Fibroblast of mammary gland (primary cell): ENCODE measurements at regions not wholly inside any gene's neighbourhood (a gene's known extent, or its start where the extent isn't known, plus 50 kb on each side); places are given as distances from the start of the nearest gene placed in this dataset.

Experiments
- DNase-seq: peaks from one replicate; pipeline ENCODE4 v3.0.0-alpha.2; 2010; ENCODE audit warnings: low read depth
- H3K4me3 ChIP-seq: 2 replicates; pipeline ENCODE4 v1.5.1; 2011; ENCODE audit warnings: low read depth, mild to moderate bottlenecking, low read length, moderate library complexity; ENCODE audit not compliant: control insufficient read depth
- TF ChIP-seq, protein P1 (sequence below): conservative IDR thresholded peaks from 2 replicates; pipeline ENCODE4 v1.5.1; 2011; ENCODE audit warnings: low read depth, low read length, inconsistent platforms; ENCODE audit not compliant: control insufficient read depth, insufficient read depth

DNA sequence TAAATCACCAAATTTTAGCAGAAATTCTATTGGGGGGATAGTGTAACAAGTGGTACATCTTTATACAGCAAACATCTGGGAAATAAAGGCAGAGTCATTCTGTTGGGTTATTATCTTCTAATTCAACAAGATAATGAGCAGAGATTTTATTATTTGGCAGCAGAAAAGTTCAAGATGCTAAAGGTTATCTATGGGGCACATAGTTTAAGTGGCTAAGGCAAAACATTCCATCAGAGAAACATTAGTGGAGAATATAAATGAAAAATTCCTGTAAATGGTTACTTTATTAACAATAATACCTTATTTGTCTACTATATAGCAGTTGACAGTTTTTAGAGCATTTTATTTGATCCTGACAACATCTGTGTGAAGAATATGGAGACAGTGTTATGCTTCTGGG is 815.7 kb downstream of the NCAM2 start:
- TF ChIP-seq, protein P1, sequence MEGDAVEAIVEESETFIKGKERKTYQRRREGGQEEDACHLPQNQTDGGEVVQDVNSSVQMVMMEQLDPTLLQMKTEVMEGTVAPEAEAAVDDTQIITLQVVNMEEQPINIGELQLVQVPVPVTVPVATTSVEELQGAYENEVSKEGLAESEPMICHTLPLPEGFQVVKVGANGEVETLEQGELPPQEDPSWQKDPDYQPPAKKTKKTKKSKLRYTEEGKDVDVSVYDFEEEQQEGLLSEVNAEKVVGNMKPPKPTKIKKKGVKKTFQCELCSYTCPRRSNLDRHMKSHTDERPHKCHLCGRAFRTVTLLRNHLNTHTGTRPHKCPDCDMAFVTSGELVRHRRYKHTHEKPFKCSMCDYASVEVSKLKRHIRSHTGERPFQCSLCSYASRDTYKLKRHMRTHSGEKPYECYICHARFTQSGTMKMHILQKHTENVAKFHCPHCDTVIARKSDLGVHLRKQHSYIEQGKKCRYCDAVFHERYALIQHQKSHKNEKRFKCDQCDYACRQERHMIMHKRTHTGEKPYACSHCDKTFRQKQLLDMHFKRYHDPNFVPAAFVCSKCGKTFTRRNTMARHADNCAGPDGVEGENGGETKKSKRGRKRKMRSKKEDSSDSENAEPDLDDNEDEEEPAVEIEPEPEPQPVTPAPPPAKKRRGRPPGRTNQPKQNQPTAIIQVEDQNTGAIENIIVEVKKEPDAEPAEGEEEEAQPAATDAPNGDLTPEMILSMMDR: no peak
- H3K4me3 ChIP-seq: no peak overlapping the region
- no peak for DNase-seq

DNA sequence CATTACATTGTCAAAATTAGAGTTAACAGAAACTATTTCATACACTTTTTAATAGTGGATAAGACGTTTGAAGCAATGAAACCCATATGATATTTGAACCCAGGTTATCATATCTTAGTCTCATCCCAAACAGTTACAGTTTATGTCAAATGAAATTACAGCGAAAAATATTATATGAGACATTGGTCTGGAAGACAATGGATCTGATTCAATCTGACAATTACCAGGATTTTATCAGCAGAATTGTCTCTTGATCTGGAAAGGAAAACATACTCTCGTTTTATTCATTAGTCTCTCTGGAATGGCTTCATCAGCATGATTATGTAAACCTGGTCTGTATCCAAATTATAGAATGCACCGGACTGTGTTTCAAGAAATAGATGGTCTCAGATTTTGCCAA is 818.6 kb downstream of the NCAM2 start:
- no peak overlapping the region for H3K4me3 ChIP-seq
- no peak for DNase-seq
- TF ChIP-seq, protein P1: no peak

DNA sequence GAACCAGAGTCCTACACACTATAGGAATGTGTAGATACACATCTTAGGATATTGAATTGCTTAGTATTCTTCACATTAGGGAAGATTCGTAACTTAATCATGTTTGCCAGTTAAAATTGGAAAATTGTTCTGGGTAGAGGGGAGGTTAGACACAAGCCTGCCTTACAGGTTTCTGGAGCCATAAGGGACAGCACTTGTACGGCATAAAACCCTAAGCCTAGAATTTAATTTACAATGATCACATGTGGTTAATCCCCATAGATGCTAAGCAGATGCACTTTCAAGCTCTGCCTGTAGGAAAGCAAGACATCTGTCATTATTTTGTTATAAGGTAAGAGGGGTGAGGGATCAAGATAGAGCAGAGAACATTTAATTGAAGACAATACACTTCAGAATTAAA is 820.7 kb downstream of the NCAM2 start:
- TF ChIP-seq, protein P1: no peak
- no peak overlapping the region for H3K4me3 ChIP-seq
- no peak for DNase-seq

DNA sequence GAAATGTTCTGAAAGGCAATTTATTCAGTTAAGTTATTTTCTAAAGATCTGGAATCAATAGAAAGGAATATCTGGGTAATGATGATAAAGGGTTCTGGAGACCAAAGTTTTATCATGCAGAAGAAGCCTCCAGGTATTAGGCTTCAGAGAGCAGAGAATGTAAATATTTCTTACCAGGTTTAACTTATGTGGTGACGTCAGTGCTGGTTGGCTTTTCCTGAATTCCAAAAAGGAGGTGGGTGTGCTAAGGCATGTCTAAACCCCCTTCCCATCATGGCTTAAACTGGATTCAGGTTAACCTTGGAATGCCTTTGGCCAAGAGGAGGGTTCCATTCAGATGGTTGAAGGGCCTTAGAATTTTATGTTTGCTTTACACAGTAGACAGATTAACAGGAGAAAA is 829.9 kb downstream of the NCAM2 start:
- no peak overlapping the region for H3K4me3 ChIP-seq
- TF ChIP-seq, protein P1: no peak
- DNase-seq: no peak

DNA sequence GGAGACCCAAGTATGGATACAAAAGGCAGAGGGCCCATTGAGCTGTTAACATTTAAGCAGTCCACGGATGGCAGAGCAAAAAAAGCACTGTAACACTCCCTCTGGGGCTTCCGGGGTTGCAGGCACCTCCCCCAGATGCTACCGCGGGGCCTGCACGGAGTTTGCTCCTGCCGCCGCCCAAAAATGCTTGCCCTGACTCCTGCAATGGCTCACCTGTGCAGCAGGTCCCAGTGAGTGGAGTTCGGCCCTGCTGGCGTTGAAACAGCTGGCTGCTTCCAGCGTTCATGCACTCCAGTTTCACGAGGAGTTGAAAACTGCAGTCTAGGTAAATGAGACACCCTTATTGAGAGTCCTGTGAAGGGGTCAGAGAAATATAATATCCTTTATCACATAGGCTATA is 832.8 kb downstream of the NCAM2 start:
- TF ChIP-seq, protein P1: no peak
- no peak for DNase-seq

DNA sequence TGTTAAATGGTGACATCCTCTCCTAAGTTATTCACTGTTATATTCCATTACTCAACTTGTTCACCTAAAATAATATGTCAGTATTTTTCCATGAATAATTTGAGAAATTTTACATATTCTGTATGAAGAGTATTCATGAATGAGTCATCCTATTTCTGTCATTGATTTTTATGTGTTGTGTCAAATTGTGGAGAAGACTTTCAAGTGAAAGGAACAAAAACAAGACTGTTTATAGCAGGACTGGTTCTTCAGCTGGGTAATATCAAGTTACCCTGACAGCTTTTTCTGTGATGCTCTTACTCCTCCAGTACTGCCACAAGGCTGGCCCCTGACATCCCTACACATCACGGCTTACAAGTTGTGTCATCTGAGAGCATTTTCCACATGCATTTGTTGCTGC is 847.7 kb downstream of the NCAM2 start:
- DNase-seq: no peak
- H3K4me3 ChIP-seq: no peak overlapping the region
- TF ChIP-seq, protein P1: no peak

More for the DNA sequence above, 832.8 kb downstream of the NCAM2 start:
- H3K4me3 ChIP-seq: no peak overlapping the region

DNA sequence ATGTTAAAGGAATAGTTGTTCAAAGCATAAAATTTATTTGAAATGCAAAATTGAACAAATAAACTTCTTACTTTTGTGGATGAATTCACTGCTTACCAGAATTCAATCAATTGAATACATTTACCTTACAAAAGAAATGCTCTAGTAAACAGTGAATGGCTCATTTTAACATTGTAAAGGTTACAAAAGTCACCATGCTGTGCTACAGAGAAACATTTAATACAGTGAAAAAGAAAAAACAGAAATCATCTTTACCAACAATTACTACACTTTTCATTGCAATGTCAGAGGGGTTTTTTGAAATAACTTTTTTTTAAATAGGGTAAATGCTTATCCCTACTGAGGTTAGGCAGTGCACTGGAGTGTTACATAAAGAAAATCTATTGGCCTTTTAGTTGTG is 853.0 kb downstream of the NCAM2 start:
- TF ChIP-seq, protein P1: no peak
- no peak for DNase-seq
- H3K4me3 ChIP-seq: no peak overlapping the region
